BJ (cell line): ENCODE measurements at regions not wholly inside any gene's neighbourhood (a gene's known extent, or its start where the extent isn't known, plus 50 kb on each side); places are given as distances from the start of the nearest gene placed in this dataset.

ENCODE experiments used
- CTCF ChIA-PET: fragments of 350-600 bp; formaldehyde crosslinking; extraction: SDS; loops from one replicate; lab custom pipeline; 2021; ENCODE audit warnings: antibody characterized with exemption, inconsistent platforms; lab: Yijun Ruan, JAX
- POLR2A ChIA-PET: fragments of 300-600 bp; sonication (Branson Sonifier 250); formaldehyde crosslinking; extraction: SDS; loops from one replicate; lab custom pipeline; 2021; ENCODE audit warnings: antibody characterized with exemption; lab: Charles Lee
- DNase-seq: peaks from one replicate; pipeline ENCODE4 v3.0.0-alpha.2; 2011; ENCODE audit warnings: low read depth
- H3K27me3 ChIP-seq: 2 replicates; pipeline ENCODE4 v1.6.0; 2011; ENCODE audit warnings: low read length; ENCODE audit not compliant: control insufficient read depth, insufficient read depth
- H3K36me3 ChIP-seq: 2 replicates; pipeline ENCODE4 v1.5.1; 2011; ENCODE audit warnings: low read length; ENCODE audit not compliant: control insufficient read depth, insufficient read depth
- H3K4me3 ChIP-seq: 2 replicates; pipeline ENCODE4 v1.5.1; 2011; ENCODE audit warnings: low read depth, mild to moderate bottlenecking, control low read depth, low read length
- CTCF ChIP-seq: IDR thresholded peaks from 2 replicates; pipeline ENCODE4 v1.5.1; 2011; ENCODE audit warnings: low read depth, mild to moderate bottlenecking, control low read depth, inconsistent platforms, low read length, moderate library complexity; ENCODE audit not compliant: insufficient read depth

- DNase-seq: no peak
- Histone ChIP-seq H3K4me3 (no peak overlapping the region), H3K27me3 (no peaks in the 10 kb centered on the region), H3K36me3 (no peaks in the 10 kb centered on the region)
- no peak for TF ChIP-seq CTCF
- CTCF ChIA-PET: interaction anchor here (1.2 kb wide), 1 partner anchor 56 kb away, joined by 3 read pairs; no protein-coding TSS in a partner anchor
- POLR2A ChIA-PET: interaction anchor here (0.5 kb wide), 1 partner anchor 575 kb away, joined by 3 read pairs; no protein-coding TSS in a partner anchor
Measured at GRCh38 chr2:160977376-160977775, 182.9 kb upstream of the TANK start.

GRCh38 chr2:160977854-160978253 is 182.4 kb upstream of the TANK start:
- H3K4me3 ChIP-seq: no peak overlapping the region
- CTCF ChIA-PET: interaction anchor here (1.2 kb wide), 1 partner anchor 55 kb away, joined by 3 read pairs; no protein-coding TSS in a partner anchor
- DNase-seq: no peak
- H3K27me3 ChIP-seq: no peaks in the 10 kb centered on the region
- POLR2A ChIA-PET: interaction anchor here (0.5 kb wide), 1 partner anchor 575 kb away, joined by 3 read pairs; no protein-coding TSS in a partner anchor
- H3K36me3 ChIP-seq: no peaks in the 10 kb centered on the region
- TF ChIP-seq CTCF: no peak

- TF ChIP-seq CTCF: no peak
- ChIA-PET POLR2A (no interaction called here), CTCF (interaction anchor here (1.1 to 2.8 kb wide), 2 partner anchors 10 to 78 kb away, joined by 4 to 16 read pairs; no protein-coding TSS in a partner anchor)
- Histone ChIP-seq H3K27me3 (no peaks in the 10 kb centered on the region), H3K4me3 (no peak overlapping the region), H3K36me3 (no peaks in the 10 kb centered on the region)
- DNase-seq: no peak
Measured at GRCh38 chr2:160984426-160985077, 175.7 kb upstream of the TANK start.

DNA sequence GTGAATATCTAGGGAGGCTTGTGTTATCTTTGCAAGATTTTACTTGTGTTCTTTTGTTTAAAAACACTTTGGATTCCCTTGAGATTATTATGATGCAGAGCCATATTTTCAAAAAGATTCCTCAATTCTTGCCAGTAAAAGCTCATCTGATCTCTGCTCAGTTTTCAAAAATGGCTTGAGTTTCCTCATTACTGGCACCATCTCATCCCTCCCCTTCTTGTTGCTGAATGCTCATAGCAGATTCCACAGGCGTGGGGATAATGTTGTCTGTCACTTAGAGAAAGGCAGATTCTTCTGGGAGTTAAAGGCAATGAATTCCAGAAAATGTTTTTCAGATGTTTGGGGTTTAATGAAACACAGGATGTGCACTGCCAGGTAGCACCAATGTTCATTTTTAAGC is 170.4 kb upstream of the TANK start:
- no peaks in the 10 kb centered on the region for H3K27me3 ChIP-seq
- H3K36me3 ChIP-seq: no peaks in the 10 kb centered on the region
- no peak overlapping the region for H3K4me3 ChIP-seq
- ChIA-PET CTCF (interaction anchor here (0.8 to 7.2 kb wide), 3 partner anchors 74 to 880 kb away, joined by 3 to 43 read pairs (median 8); no protein-coding TSS in a partner anchor), POLR2A (no interaction called here)
- TF ChIP-seq CTCF: no peak
- no peak for DNase-seq

- ChIA-PET POLR2A (no interaction called here), CTCF (interaction anchor here (0.6 to 7.2 kb wide), 22 partner anchors 9 to 938 kb away, joined by 3 to 43 read pairs (median 6); no protein-coding TSS in a partner anchor)
- no peak for TF ChIP-seq CTCF
- Histone ChIP-seq H3K4me3 (no peak overlapping the region), H3K36me3 (no peaks in the 10 kb centered on the region), H3K27me3 (no peaks in the 10 kb centered on the region)
- no peak for DNase-seq
Measured at GRCh38 chr2:160993654-160994061, 166.6 kb upstream of the TANK start.
